ENCODE measurements at regions not wholly inside any gene's neighbourhood (a gene's known extent, or its start where the extent isn't known, plus 50 kb on each side); places are given as distances from the start of the nearest gene placed in this dataset.

DNA sequence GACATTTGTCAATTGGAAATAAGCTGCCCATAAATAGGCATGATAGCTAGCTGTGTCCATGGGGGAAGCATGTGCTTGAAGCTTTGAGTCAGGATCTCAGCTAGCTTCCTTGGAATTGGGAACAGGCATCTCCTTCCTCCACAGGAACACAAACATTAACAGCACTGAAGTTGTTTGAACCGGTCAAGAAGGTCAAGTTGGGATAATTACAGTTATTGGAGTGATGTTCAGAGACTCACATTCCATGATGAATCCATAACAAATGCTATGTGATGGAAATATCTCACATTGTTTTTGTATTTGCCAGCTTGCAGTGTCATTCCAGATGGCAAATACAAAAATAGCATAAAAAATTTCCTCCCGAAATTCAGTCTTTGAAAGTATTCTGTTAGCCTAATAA lies 347.6 kb upstream of the SMIM21 start:
- BruUV-seq (replicated peaks) = no TSS peak

DNA sequence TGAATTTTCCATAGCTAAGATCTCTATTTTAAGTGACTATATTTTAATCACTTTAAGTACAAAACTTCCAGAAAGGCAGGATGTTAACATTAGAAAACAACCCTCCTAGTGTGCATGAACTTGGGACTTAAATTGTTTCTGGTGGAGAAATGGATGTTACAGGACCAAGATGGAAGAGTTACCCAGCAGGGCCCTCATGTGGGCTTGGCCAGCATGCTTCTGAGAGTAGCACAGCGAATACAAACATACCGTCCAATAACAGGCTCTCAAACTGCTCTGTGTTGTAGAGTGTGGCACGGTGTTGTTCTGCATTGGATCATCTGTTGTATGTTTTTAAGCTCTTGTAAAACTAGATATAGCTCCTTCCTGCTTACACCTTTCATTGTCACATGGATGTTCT lies 346.1 kb upstream of the SMIM21 start:
- Histone ChIP-seq H3K79me2 (ENCODE audit: low read depth) (no peaks in the 10 kb centered on the region), H3K4me3 (no peak overlapping the region), H3K27me3 (ENCODE audit: insufficient read depth, low read depth) (peaks cover 40% of the 10 kb centered on the region), H3K9me2 (ENCODE audit: insufficient read depth) (no peaks in the 10 kb centered on the region), H3K4me1 (replicated peaks; ENCODE audit: insufficient read depth) (no peaks in the 10 kb centered on the region), H4K20me1 (ENCODE audit: insufficient read depth) (no peaks in the 10 kb centered on the region), H2AFZ (no peak overlapping the region), H3K36me3 (ENCODE audit: low read depth) (no peaks in the 10 kb centered on the region), H3K9me3 (ENCODE audit: insufficient read depth, low read depth) (no peaks in the 10 kb centered on the region), H3K4me2 (no peak overlapping the region), H3F3A (ENCODE audit: insufficient read depth, low read depth) (no peaks in the 10 kb centered on the region), H3K27ac (no peak overlapping the region)
- CTCF ChIA-PET = no interaction called here
- intact Hi-C loops (cut with micrococcal nuclease; ENCODE audit: unreplicated experiment) = no loop called here
- DNase-seq = no peak
- POLR2A ChIA-PET (ENCODE audit: unreplicated experiment) = no interaction called here
- no peak for TF ChIP-seq EZH2 (IDR thresholded peaks at IDR 0.05; ENCODE audit: low read depth)
- TF ChIP-seq, protein P1, sequence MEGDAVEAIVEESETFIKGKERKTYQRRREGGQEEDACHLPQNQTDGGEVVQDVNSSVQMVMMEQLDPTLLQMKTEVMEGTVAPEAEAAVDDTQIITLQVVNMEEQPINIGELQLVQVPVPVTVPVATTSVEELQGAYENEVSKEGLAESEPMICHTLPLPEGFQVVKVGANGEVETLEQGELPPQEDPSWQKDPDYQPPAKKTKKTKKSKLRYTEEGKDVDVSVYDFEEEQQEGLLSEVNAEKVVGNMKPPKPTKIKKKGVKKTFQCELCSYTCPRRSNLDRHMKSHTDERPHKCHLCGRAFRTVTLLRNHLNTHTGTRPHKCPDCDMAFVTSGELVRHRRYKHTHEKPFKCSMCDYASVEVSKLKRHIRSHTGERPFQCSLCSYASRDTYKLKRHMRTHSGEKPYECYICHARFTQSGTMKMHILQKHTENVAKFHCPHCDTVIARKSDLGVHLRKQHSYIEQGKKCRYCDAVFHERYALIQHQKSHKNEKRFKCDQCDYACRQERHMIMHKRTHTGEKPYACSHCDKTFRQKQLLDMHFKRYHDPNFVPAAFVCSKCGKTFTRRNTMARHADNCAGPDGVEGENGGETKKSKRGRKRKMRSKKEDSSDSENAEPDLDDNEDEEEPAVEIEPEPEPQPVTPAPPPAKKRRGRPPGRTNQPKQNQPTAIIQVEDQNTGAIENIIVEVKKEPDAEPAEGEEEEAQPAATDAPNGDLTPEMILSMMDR (conservative IDR thresholded peaks at IDR 0.05) = no peak
- BruUV-seq (replicated peaks) = no TSS peak

More for the DNA sequence above, 347.6 kb upstream of the SMIM21 start:
- peaks cover 55% of the 10 kb centered on the region for H3K27me3 ChIP-seq (ENCODE audit: insufficient read depth, low read depth)
- H3K4me2 ChIP-seq = no peak overlapping the region
- H4K20me1 ChIP-seq (ENCODE audit: insufficient read depth) = no peaks in the 10 kb centered on the region
- H2AFZ ChIP-seq = no peak overlapping the region
- no peak overlapping the region for H3K4me3 ChIP-seq
- H3K4me1 ChIP-seq (replicated peaks; ENCODE audit: insufficient read depth) = no peaks in the 10 kb centered on the region
- H3K27ac ChIP-seq = no peak overlapping the region
- H3K9me2 ChIP-seq (ENCODE audit: insufficient read depth) = no peaks in the 10 kb centered on the region
- H3K9me3 ChIP-seq (ENCODE audit: insufficient read depth, low read depth) = no peaks in the 10 kb centered on the region
- H3K79me2 ChIP-seq (ENCODE audit: low read depth) = no peaks in the 10 kb centered on the region
- intact Hi-C loops (cut with micrococcal nuclease; ENCODE audit: unreplicated experiment) = no loop called here
- H3F3A ChIP-seq (ENCODE audit: insufficient read depth, low read depth) = no peaks in the 10 kb centered on the region
- H3K36me3 ChIP-seq (ENCODE audit: low read depth) = no peaks in the 10 kb centered on the region
- POLR2A ChIA-PET (ENCODE audit: unreplicated experiment) = no interaction called here
- CTCF ChIA-PET = no interaction called here
- TF ChIP-seq, protein P1 (conservative IDR thresholded peaks at IDR 0.05) = no peak
- no peak for TF ChIP-seq EZH2 (IDR thresholded peaks at IDR 0.05; ENCODE audit: low read depth)
- DNase-seq = no peak

GRCh38 chr18:75762758-75763157 lies 335.3 kb upstream of the SMIM21 start:
- Histone ChIP-seq H3K36me3 (ENCODE audit: low read depth) (no peaks in the 10 kb centered on the region), H3K27ac (no peak overlapping the region), H3F3A (ENCODE audit: insufficient read depth, low read depth) (no peaks in the 10 kb centered on the region), H3K4me2 (no peak overlapping the region), H3K9me3 (ENCODE audit: insufficient read depth, low read depth) (no peaks in the 10 kb centered on the region; the same call in 1 of the 2 replicates), H3K9me2 (ENCODE audit: insufficient read depth) (no peaks in the 10 kb centered on the region), H3K79me2 (ENCODE audit: low read depth) (no peaks in the 10 kb centered on the region), H3K4me3 (no peak overlapping the region), H3K4me1 (replicated peaks; ENCODE audit: insufficient read depth) (no peaks in the 10 kb centered on the region), H3K27me3 (ENCODE audit: insufficient read depth, low read depth) (peaks cover 11% of the 10 kb centered on the region; the same call in 1 of the 2 replicates), H2AFZ (no peak overlapping the region), H4K20me1 (ENCODE audit: insufficient read depth) (no peaks in the 10 kb centered on the region)
- TF ChIP-seq, protein P1 (conservative IDR thresholded peaks at IDR 0.05) = no peak
- TF ChIP-seq EZH2 (IDR thresholded peaks at IDR 0.05; ENCODE audit: low read depth) = no peak
- POLR2A ChIA-PET (ENCODE audit: unreplicated experiment) = no interaction called here
- intact Hi-C loops (cut with micrococcal nuclease; ENCODE audit: unreplicated experiment) = no loop called here
- CTCF ChIA-PET = no interaction called here
- no peak for DNase-seq
- BruUV-seq (replicated peaks) = no TSS peak
